Esophagus squamous epithelium (tissue), 4 donors: ENCODE measurements at regions not wholly inside any gene's neighbourhood (a gene's known extent, or its start where the extent isn't known, plus 50 kb on each side); places are given as distances from the start of the nearest gene placed in this dataset.

Experiments
- POLR2A ChIP-seq, 4 donors: fragments of 450-650 bp; IDR thresholded peaks; one replicate each; pipeline ENCODE4 v1.6.1; 2017; ENCODE audit warnings: antibody characterized with exemption in 4 of 4, mild to moderate bottlenecking in 4 of 4, moderate library complexity in 3 of 4
- TF ChIP-seq, protein P1 (sequence below), 6 experiments: fragments of 450-650 bp in 4 of 6; fragments of 200-600 bp in 2 of 6; sonication (generic) in 2 of 6; IDR thresholded peaks; one replicate each; pipeline ENCODE4 v1.5.1; 2016 to 2019; ENCODE audit warnings: antibody characterized with exemption in 6 of 6, mild to moderate bottlenecking in 4 of 6, moderate library complexity in 4 of 6

DNA sequence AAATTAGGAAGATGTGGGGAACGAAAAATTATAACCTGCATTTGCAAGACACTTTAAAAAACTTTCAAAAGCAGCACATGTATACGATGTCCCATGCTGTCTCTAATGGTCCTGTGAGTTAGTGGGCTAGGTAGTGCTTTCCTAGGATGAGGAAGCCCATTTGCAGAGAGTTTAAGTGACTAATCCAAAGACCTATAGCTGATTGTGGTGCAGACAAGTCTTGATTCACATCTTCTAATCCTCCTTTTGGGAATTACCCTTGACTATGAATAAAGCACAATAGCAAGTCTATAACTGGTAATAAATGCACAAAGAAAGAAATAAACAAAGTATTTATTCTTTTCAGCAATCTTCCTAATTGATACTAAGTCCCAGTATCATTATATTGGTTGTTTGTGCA is 234.6 kb upstream of the FANCL start:
- TF ChIP-seq, protein P1, sequence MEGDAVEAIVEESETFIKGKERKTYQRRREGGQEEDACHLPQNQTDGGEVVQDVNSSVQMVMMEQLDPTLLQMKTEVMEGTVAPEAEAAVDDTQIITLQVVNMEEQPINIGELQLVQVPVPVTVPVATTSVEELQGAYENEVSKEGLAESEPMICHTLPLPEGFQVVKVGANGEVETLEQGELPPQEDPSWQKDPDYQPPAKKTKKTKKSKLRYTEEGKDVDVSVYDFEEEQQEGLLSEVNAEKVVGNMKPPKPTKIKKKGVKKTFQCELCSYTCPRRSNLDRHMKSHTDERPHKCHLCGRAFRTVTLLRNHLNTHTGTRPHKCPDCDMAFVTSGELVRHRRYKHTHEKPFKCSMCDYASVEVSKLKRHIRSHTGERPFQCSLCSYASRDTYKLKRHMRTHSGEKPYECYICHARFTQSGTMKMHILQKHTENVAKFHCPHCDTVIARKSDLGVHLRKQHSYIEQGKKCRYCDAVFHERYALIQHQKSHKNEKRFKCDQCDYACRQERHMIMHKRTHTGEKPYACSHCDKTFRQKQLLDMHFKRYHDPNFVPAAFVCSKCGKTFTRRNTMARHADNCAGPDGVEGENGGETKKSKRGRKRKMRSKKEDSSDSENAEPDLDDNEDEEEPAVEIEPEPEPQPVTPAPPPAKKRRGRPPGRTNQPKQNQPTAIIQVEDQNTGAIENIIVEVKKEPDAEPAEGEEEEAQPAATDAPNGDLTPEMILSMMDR (IDR thresholded peaks at IDR 0.05) = no peak
- TF ChIP-seq POLR2A (IDR thresholded peaks at IDR 0.05) = no peak
